ENCODE measurements at regions not wholly inside any gene's neighbourhood (a gene's known extent, or its start where the extent isn't known, plus 50 kb on each side); places are given as distances from the start of the nearest gene placed in this dataset.

GRCh38 chr18:25493401-25493800 lies 141.4 kb upstream of the ZNF521 start:
- TF ChIP-seq CEBPB (IDR thresholded peaks at IDR 0.05; ENCODE audit: low read depth) (no peak), CTCF (IDR thresholded peaks at IDR 0.05 in 2 of 3, conservative IDR thresholded peaks at IDR 0.05 in 1 of 3; ENCODE audit: borderline replicate concordance in 1 of 3, insufficient read depth in 1 of 3, low read depth in 2 of 3, low read length in 2 of 3) (no peak), POLR2A (IDR thresholded peaks at IDR 0.05; ENCODE audit: borderline replicate concordance, extremely low read depth, insufficient read depth, insufficient read length) (no peak), MAX (IDR thresholded peaks at IDR 0.05) (no peak), TCF7L2 (IDR thresholded peaks at IDR 0.05; ENCODE audit: borderline replicate concordance, extremely low read depth, insufficient read depth, insufficient read length) (no peak), SIN3A (IDR thresholded peaks at IDR 0.05; ENCODE audit: low read depth) (no peak), REST (IDR thresholded peaks at IDR 0.05; ENCODE audit: low read depth) (no peak), RAD21 (IDR thresholded peaks at IDR 0.05; ENCODE audit: low read depth) (no peak), CBX3 (IDR thresholded peaks at IDR 0.05; ENCODE audit: low read depth) (no peak), POLR2AphosphoS5 (IDR thresholded peaks at IDR 0.05; ENCODE audit: low read depth, low read length) (no peak), EZH2 (IDR thresholded peaks at IDR 0.05) (no peak), EZH2phosphoT487 (IDR thresholded peaks at IDR 0.05; ENCODE audit: borderline replicate concordance) (no peak), SP1 (IDR thresholded peaks at IDR 0.05; ENCODE audit: low read depth) (no peak), ATF3 (IDR thresholded peaks at IDR 0.05) (no peak)

Data from HCT116 (cell line).